Stomach (tissue), 4 donors: ENCODE measurements at regions not wholly inside any gene's neighbourhood (a gene's known extent, or its start where the extent isn't known, plus 50 kb on each side); places are given as distances from the start of the nearest gene placed in this dataset.

Source experiments
- CTCF ChIP-seq, 7 experiments: fragments of 450-650 bp in 4 of 7; fragments of 200-600 bp in 3 of 7; sonication (generic) in 3 of 7; IDR thresholded peaks; one replicate each; pipeline ENCODE4 v1.5.1; 2016 to 2019; ENCODE audit warnings: antibody characterized with exemption in 7 of 7, control low read depth in 2 of 7, mild to moderate bottlenecking in 1 of 7
- EP300 ChIP-seq: sonication (generic); formaldehyde crosslinking; IDR thresholded peaks from one replicate; pipeline ENCODE4 v1.6.1; 2017; ENCODE audit warnings: antibody characterized with exemption
- POLR2A ChIP-seq, 4 donors: fragments of 450-650 bp; IDR thresholded peaks; one replicate each; pipeline ENCODE4 v1.6.1; 2016; ENCODE audit warnings: antibody characterized with exemption in 4 of 4, control low read depth in 2 of 4, mild to moderate bottlenecking in 1 of 4, moderate library complexity in 1 of 4
- POLR2AphosphoS5 ChIP-seq, 3 donors: sonication (generic); formaldehyde crosslinking; IDR thresholded peaks; one replicate each; pipeline ENCODE4 v1.6.1; 2016; ENCODE audit warnings: antibody characterized with exemption in 3 of 3

DNA sequence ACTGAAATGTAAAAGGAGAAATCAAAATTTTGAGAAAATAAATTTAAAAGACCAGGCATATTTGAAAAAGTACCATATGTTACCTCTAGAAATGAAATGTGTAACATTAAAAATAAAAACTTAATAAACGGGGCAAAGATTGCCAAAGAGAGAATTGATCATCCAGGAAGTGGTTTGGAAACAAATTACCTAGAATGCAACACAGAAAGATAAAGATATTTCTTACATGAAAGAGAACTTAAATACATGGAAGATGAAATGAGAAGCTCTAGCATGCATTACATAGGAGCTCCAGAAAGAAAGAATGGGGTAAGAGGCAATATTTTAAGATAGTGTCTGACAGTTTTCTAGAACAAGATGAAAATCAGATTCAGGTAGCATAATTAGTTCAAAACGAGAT, 235.9 kb upstream of the IRF2BP2 start:
- TF ChIP-seq CTCF (IDR thresholded peaks at IDR 0.05): no peak
- TF ChIP-seq EP300: no peak
- TF ChIP-seq POLR2A (IDR thresholded peaks at IDR 0.05): no peak
- TF ChIP-seq POLR2AphosphoS5 (IDR thresholded peaks at IDR 0.05): no peak
